ENCODE measurements at regions not wholly inside any gene's neighbourhood (a gene's known extent, or its start where the extent isn't known, plus 50 kb on each side); places are given as distances from the start of the nearest gene placed in this dataset.

DNA sequence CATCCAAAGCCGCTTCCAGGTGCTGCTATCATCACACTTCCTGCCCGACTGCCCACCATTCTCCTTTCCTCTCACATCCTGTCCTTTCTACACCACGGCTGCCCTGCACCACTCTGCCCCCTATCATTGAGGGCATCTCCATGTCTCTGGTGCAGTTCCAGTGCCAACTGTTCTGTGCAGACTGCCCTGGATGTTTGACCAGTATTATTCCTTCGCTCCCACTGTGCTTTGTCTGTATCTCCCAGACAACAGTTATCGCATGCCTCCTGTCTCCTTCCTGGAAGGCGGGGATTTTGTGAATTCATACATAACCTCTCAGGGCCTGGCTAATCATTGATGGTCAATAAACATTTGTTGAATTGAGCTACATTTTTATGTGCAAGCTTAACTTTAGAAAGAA lies 63.6 kb upstream of the GNG12 start:
- Mint-ChIP-seq H3K27ac (no peak overlapping the region), H3K27me3 (ENCODE audit: low read depth) (peaks cover 15% of the 10 kb centered on the region), H3K4me1 (ENCODE audit: low read depth) (no peaks in the 10 kb centered on the region), H3K9me3 (ENCODE audit: insufficient read depth) (no peaks in the 10 kb centered on the region), H3K36me3 (ENCODE audit: low read depth) (no peaks in the 10 kb centered on the region), H3K4me3 (no peak overlapping the region)
- ATAC-seq (no peak), DNase-seq (no peak)
- ChIA-PET POLR2A (no interaction called here), CTCF (interaction anchor here (0.6 kb wide), 1 partner anchor 1904 kb away, joined by 3 read pairs; no protein-coding TSS in a partner anchor)

DNA sequence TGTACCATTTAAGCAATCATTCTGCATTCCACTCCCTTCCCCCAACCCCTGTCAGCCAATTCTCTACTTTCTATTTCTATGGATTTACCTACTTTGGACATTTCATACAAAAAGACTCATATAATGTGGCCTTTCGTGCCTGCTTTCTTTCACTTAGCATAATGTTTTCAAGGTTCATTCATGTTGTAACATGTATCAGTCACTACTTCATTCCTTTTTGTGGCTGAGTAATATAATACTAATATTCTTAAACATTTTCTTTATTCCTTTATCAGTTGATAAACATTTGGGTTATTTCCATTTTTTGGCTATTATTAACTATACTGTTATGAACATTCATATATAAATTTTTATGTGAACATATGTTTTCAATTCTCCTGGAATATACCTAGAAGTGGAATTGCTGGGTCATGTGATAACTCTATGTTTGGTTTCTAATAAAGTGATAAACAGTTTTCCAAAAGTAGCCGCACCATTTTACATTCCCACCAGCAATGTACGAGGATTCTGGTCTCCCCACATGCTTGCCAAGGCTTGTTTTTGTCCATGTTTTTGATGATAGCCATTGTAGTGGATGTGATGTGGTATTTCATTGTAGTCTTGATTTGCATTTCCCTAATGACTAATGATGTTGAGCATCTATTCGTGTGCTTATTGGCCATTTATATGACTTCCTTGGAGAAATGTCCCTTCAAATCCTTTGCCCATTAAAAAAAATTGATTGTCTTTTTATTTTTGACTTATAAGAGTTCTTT lies 61.9 kb upstream of the GNG12 start:
- POLR2A ChIA-PET: no interaction called here
- Mint-ChIP-seq H3K27ac (no peak overlapping the region), H3K9me3 (ENCODE audit: insufficient read depth) (no peaks in the 10 kb centered on the region), H3K4me3 (no peak overlapping the region), H3K4me1 (ENCODE audit: low read depth) (no peaks in the 10 kb centered on the region), H3K27me3 (ENCODE audit: low read depth) (peaks cover 22% of the 10 kb centered on the region), H3K36me3 (ENCODE audit: low read depth) (no peaks in the 10 kb centered on the region)
- DNase-seq (no peak), ATAC-seq (no peak)
- CTCF ChIA-PET: no interaction called here

DNA sequence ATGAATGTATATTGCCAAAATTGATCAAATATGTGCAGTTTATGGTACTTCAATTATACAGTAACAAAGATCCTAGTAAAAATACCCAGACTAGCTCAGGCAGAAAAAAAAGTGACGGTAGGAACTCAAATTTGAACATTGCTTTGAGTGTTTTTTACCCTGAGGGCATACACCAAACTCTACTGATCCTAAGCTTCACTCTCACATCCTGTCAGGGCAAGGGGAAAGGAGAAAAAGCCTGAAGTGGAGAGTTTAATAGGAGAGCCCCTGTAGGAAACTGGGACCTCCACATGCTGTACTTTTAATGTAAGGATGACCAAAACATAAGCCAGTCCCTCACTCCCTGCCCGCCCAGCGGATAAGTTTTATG lies 59.8 kb upstream of the GNG12 start:
- CTCF ChIA-PET: no interaction called here
- Mint-ChIP-seq H3K9me3 (ENCODE audit: insufficient read depth) (no peaks in the 10 kb centered on the region), H3K4me3 (no peak overlapping the region), H3K27me3 (ENCODE audit: low read depth) (peaks cover 15% of the 10 kb centered on the region), H3K27ac (no peak overlapping the region), H3K4me1 (ENCODE audit: low read depth) (peaks cover 2% of the 10 kb centered on the region), H3K36me3 (ENCODE audit: low read depth) (no peaks in the 10 kb centered on the region)
- DNase-seq: no peak
- POLR2A ChIA-PET: no interaction called here
- ATAC-seq: no peak

DNA sequence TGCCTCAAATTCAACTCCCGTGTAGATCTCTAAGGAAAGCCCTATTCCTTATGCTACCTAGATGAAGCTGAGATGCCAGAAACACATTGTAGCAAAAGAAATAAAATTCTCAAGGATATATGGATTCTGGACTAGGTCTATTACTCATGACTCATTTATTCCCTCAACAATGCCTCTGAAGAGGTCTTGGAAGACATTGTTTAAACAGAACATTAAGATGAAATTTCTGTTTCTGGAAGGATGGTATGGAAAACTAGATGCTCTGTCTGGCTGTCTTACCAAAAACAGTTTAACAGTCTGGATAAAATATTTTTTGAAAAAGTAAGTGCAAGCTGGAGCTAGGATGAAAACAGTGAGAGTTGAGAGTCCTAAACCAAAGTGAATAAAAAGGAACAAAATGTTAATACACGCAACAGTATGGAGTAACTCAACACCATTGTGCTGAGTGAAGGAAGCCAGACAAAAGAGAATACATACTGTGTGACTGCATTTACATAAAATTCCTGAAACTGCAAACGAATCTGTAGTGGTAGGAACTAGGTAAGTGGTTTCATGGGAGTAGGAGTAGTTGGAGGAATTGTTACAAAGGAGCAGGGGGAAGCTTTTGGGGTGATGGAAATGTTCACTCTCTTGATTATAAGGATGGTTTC lies 59.3 kb upstream of the GNG12 start:
- H3K36me3 Mint-ChIP-seq (ENCODE audit: low read depth): no peaks in the 10 kb centered on the region
- POLR2A ChIA-PET: no interaction called here
- H3K27me3 Mint-ChIP-seq (ENCODE audit: low read depth): peaks cover 13% of the 10 kb centered on the region
- no peaks in the 10 kb centered on the region for H3K9me3 Mint-ChIP-seq (ENCODE audit: insufficient read depth)
- H3K4me3 Mint-ChIP-seq: no peak overlapping the region
- no peak overlapping the region for H3K27ac Mint-ChIP-seq
- CTCF ChIA-PET: no interaction called here
- DNase-seq (no peak), ATAC-seq (no peak)
- H3K4me1 Mint-ChIP-seq (ENCODE audit: low read depth): peaks cover 2% of the 10 kb centered on the region

DNA sequence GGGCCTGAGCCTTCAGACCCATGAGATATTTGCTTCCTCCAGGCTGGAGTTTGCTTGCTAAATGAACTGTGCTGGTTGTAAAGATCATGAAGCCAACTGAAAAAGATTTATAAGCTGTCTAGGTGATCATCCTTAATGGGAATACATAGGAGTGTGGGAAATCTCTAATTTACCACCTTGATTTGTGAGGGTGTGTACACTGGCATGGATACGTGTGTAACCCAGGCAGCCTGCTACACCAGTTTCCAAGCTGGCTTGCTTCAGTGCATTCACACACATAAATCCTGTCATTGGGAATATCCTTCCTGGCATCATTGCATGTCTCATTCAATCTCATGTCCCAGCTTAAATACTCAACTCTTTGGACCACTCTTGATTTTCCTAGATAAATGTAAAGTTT lies 57.6 kb upstream of the GNG12 start:
- DNase-seq (no peak), ATAC-seq (no peak)
- H3K27me3 Mint-ChIP-seq (ENCODE audit: low read depth): peaks cover 18% of the 10 kb centered on the region
- ChIA-PET CTCF (no interaction called here), POLR2A (interaction anchor here (0.6 kb wide), 1 partner anchor 1023 kb away, joined by 3 read pairs; no protein-coding TSS in a partner anchor)
- H3K36me3 Mint-ChIP-seq (ENCODE audit: low read depth): no peaks in the 10 kb centered on the region
- H3K4me3 Mint-ChIP-seq: no peak overlapping the region
- peaks cover 2% of the 10 kb centered on the region for H3K4me1 Mint-ChIP-seq (ENCODE audit: low read depth)
- H3K9me3 Mint-ChIP-seq (ENCODE audit: insufficient read depth): no peaks in the 10 kb centered on the region
- H3K27ac Mint-ChIP-seq: no peak overlapping the region

DNA sequence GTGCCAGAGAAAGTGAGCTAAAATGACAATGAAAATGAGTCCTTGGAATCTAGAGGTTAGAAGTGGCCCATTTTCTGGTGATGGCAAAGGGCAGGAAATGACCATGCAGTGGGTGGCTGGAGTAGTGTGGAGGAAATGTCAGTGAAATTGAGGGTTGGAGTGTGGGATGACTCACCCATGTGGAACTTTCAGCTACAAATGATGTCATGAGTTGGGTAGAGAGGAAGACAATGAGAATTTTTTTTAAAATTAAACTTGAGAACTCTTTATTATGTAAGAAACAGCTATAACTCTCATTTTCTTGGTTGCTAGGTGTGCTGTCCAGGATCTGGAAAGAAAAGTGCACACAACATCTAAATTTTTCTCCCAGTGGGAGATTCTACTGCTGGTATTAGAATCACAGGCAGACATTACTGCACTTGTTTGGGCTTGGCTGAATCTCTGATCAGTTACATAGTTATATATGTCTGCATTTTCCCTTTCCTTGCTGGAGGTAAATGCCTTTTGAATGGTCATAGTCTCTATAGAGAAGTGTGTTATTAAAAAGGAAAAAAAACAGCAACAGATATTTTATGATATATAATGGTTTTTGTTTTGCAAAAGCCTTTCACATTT lies 56.8 kb upstream of the GNG12 start:
- Mint-ChIP-seq H3K27ac (no peak overlapping the region), H3K27me3 (ENCODE audit: low read depth) (peaks cover 18% of the 10 kb centered on the region), H3K4me3 (no peak overlapping the region), H3K9me3 (ENCODE audit: insufficient read depth) (no peaks in the 10 kb centered on the region), H3K4me1 (ENCODE audit: low read depth) (peaks cover 2% of the 10 kb centered on the region), H3K36me3 (ENCODE audit: low read depth) (no peaks in the 10 kb centered on the region)
- POLR2A ChIA-PET: no interaction called here
- ATAC-seq (no peak), DNase-seq (no peak)
- CTCF ChIA-PET: no interaction called here

DNA sequence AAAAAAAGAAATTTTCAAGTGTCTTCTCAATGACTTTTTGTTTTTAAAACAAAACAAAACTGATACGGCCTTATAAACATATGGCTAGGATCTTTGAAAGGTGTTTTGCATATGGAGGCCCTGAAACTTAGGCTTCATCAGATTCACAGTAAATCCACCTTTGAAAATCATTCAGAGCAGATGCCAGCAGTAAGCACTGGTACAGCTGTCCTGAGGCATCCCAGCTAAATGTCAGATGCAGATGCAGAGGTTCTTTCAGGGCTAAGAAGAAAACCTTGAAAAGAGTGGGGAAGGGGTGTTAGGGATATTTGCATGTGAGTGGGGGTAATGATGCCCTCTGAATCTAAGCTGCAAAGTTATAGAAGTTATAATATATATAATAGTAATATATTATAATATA lies 56.2 kb upstream of the GNG12 start:
- H3K4me3 Mint-ChIP-seq: no peak overlapping the region
- H3K4me1 Mint-ChIP-seq (ENCODE audit: low read depth): peaks cover 2% of the 10 kb centered on the region
- no peak for DNase-seq
- no peak overlapping the region for H3K27ac Mint-ChIP-seq
- peaks cover 18% of the 10 kb centered on the region for H3K27me3 Mint-ChIP-seq (ENCODE audit: low read depth)
- ChIA-PET CTCF (no interaction called here), POLR2A (no interaction called here)
- no peaks in the 10 kb centered on the region for H3K36me3 Mint-ChIP-seq (ENCODE audit: low read depth)
- no peaks in the 10 kb centered on the region for H3K9me3 Mint-ChIP-seq (ENCODE audit: insufficient read depth)
- no peak for ATAC-seq

DNA sequence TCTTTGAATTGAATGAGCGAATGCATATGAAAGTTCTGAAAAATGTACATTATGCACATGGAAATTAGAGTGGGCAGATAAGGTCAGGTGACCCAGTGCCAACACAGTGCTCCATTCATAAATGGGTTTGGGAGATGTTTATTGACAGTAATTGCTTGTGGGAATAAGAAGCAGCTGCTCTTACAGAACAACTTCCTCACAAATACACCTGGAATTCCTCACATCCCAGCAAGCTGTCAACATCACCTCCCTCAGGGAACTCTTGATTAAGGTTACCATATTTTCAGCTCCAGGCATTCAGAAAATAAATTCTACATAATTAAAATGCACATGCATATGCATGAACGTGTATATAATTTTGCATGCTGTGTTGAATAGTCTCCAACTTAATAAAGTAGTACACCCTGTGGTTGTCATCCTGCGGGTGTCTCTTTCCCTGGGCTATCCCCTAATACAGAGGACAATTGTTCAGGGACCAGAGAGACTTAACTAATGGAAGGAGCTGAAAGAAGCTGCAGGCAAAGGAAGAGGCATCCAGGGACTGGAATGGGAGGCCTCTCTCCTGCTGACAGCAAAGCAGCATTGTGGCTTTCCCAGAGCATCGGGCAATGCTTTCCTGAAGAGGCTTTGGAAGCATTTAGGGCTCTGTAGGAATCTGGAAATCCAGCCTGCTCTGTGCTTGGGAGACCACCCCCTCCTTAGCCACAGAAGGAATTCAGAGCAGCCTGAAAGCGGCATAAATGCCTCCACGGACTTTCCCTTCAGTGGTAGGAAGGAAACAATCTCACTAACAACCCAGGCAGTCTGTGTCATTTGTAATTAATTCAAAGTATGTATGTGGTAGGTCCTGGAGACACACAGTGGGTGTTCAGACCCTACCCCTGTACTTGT lies 55.2 kb upstream of the GNG12 start:
- POLR2A ChIA-PET: no interaction called here

DNA sequence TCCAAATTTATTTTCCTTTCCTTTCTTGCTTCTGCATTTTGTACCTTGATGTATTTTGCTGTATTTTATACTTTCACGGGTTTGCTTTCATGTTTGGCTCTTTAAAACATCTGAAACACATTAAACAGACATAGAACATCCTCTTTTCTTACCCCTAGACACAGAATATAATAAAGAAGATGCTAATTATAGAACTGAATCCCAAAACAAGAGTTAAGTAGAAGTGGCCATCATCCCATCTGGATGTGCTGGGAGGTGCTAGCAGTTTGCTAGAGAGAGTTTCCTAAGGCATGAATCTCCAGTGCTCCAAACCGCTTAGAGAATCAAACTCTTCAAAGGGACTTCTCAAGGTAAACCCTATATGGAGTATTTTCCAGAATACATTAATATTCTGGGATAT lies 53.9 kb upstream of the GNG12 start:
- ChIA-PET CTCF (no interaction called here), POLR2A (no interaction called here)
- no peak for DNase-seq
- Mint-ChIP-seq H3K9me3 (ENCODE audit: insufficient read depth) (no peaks in the 10 kb centered on the region), H3K27me3 (ENCODE audit: low read depth) (peaks cover 19% of the 10 kb centered on the region), H3K4me1 (ENCODE audit: low read depth) (peaks cover 2% of the 10 kb centered on the region), H3K4me3 (no peak overlapping the region), H3K36me3 (ENCODE audit: low read depth) (no peaks in the 10 kb centered on the region), H3K27ac (no peak overlapping the region)
- ATAC-seq: no peak

More for the DNA sequence above, 55.2 kb upstream of the GNG12 start:
- Mint-ChIP-seq H3K9me3 (ENCODE audit: insufficient read depth) (no peaks in the 10 kb centered on the region), H3K27ac (no peak overlapping the region), H3K4me3 (no peak overlapping the region), H3K4me1 (ENCODE audit: low read depth) (peaks cover 2% of the 10 kb centered on the region), H3K36me3 (ENCODE audit: low read depth) (no peaks in the 10 kb centered on the region), H3K27me3 (ENCODE audit: low read depth) (peaks cover 18% of the 10 kb centered on the region)
- CTCF ChIA-PET: no interaction called here
- ATAC-seq: no peak
- DNase-seq: no peak

DNA sequence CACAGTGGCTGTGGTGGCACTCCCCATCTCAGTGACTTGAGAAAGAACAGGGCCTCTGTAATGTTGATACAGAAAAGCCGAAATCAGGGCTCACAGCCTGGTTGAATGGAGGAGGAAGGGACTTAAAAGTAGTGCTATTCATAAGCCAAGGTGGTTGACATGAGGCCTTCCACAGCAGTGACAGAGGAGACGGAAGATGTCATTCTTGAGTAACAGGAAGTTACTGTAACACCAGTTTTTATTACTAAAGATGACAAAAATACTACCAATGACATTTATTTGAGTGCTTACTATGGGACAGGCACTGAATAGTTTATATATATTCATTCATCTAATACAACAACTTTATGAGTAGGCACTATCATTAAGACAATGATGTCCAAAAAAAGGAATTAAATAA lies 52.8 kb upstream of the GNG12 start:
- Mint-ChIP-seq H3K27ac (no peak overlapping the region), H3K9me3 (ENCODE audit: insufficient read depth) (no peaks in the 10 kb centered on the region), H3K27me3 (ENCODE audit: low read depth) (peaks cover 10% of the 10 kb centered on the region), H3K4me3 (no peak overlapping the region), H3K36me3 (ENCODE audit: low read depth) (no peaks in the 10 kb centered on the region), H3K4me1 (ENCODE audit: low read depth) (peaks cover 2% of the 10 kb centered on the region)
- CTCF ChIA-PET: no interaction called here
- no peak for DNase-seq
- no peak for ATAC-seq
- POLR2A ChIA-PET: no interaction called here

DNA sequence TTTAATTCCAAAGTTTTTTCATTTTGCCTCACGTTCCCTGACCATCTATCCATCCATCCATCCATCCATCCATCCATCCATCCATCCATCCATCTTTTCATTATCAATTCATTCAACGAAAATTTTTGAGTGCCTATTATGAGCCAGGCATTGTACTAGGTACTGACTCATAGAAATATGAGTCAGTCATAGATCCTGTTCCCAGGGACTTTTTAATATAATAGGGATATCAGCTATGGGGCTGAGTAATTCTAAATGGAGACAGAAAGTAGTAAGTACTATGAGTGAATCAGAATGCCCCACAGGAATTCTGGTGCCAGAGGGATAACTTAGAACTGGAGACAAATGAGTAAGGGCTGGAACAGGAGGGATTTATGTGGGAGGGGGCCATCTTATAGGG lies 49.8 kb upstream of the GNG12 start:
- POLR2A ChIA-PET: no interaction called here
- no peak for ATAC-seq
- peaks cover 10% of the 10 kb centered on the region for H3K27me3 Mint-ChIP-seq (ENCODE audit: low read depth)
- H3K27ac Mint-ChIP-seq: no peak overlapping the region
- DNase-seq: no peak
- H3K36me3 Mint-ChIP-seq (ENCODE audit: low read depth): no peaks in the 10 kb centered on the region
- CTCF ChIA-PET: no interaction called here
- H3K4me1 Mint-ChIP-seq (ENCODE audit: low read depth): no peaks in the 10 kb centered on the region
- no peaks in the 10 kb centered on the region for H3K9me3 Mint-ChIP-seq (ENCODE audit: insufficient read depth)
- H3K4me3 Mint-ChIP-seq: no peak overlapping the region
